HCT116 (cell line): ENCODE measurements at regions not wholly inside any gene's neighbourhood (a gene's known extent, or its start where the extent isn't known, plus 50 kb on each side); places are given as distances from the start of the nearest gene placed in this dataset.

Experiments used
- ATAC-seq: fragments of 200-7000 bp; cut with Tn5 transposase; 2 replicates; pipeline ENCODE4 v1.9.1; 2020; ENCODE audit warnings: mild to moderate bottlenecking, moderate library complexity
- BruUV-seq: library from RNA; stranded (reverse); fragments of 400-500 nt; replicated peaks from 2 replicates; lab custom pipeline; 2021; lab: Mats Ljungman, UMichigan
- CTCF ChIA-PET: fragments of 300-600 bp; sonication (Branson Sonifier 250); formaldehyde crosslinking; loops from one replicate; lab custom pipeline; 2021; ENCODE audit warnings: antibody characterized with exemption; lab: Charles Lee
- POLR2A ChIA-PET: fragments of 300-600, 350-600 bp; sonication (Branson Sonifier 250); formaldehyde crosslinking; loops from one replicate; lab custom pipeline; 2021; ENCODE audit warnings: antibody characterized with exemption; lab: Charles Lee
- RAD21 ChIA-PET, 2 experiments: fragments of 300-600 bp; sonication (Branson Sonifier 250); formaldehyde crosslinking; loops; one replicate each; lab custom pipeline; 2023; ENCODE audit warnings: low total read pairs in 2 of 2; ENCODE audit not compliant: uncharacterized antibody in 2 of 2, unreplicated experiment in 2 of 2, low non-redundant PET in 1 of 2; lab: Charles Lee
- DNase-seq: peaks from one replicate; pipeline ENCODE4 v3.0.0-alpha.2; 2010; ENCODE audit warnings: low read depth, low spot score
- H2AFZ ChIP-seq: fragments of 200-600 bp; shearing (Covaris generic), sonication (generic); 2 replicates; pipeline ENCODE4 v1.6.1; 2017; ENCODE audit warnings: low read depth, mixed run types, mixed read lengths, antibody characterized with exemption, low read length; ENCODE audit not compliant: poor library complexity, severe bottlenecking
- H3K27ac ChIP-seq: 2 replicates; pipeline ENCODE4 v1.5.1; 2012; ENCODE audit warnings: low read depth, low read length
- H3K27me3 ChIP-seq: fragments of 200-600 bp; sonication (generic); 2 replicates; pipeline ENCODE4 v1.6.1; 2016; ENCODE audit warnings: mixed run types, low read length, mixed read lengths; ENCODE audit not compliant: insufficient read depth
- H3K36me3 ChIP-seq, 2 experiments: fragments of 200-500 bp in 1 of 2; fragments of 200-600 bp in 1 of 2; sonication (Bioruptor generic) in 1 of 2; sonication (generic) in 1 of 2; 2 replicates each; pipeline versions ENCODE4 v1.5.1 to v1.6.1; 2014 to 2016; ENCODE audit warnings: low read length in 2 of 2, inconsistent platforms in 1 of 2, mixed read lengths in 1 of 2, mixed run types in 1 of 2; ENCODE audit not compliant: insufficient read depth in 2 of 2, control insufficient read depth in 1 of 2
- H3K4me1 ChIP-seq, 2 experiments: fragments of 200-600 bp in 1 of 2; sonication (generic) in 1 of 2; 2 replicates each; pipeline versions ENCODE4 v1.5.1 to v1.6.1; 2012 to 2017; ENCODE audit warnings: low read length in 2 of 2, inconsistent platforms in 1 of 2, mild to moderate bottlenecking in 1 of 2, mixed read lengths in 1 of 2, mixed run types in 1 of 2, moderate library complexity in 1 of 2; ENCODE audit not compliant: insufficient read depth in 2 of 2, control insufficient read depth in 1 of 2
- H3K4me2 ChIP-seq: fragments of 200-600 bp; sonication (generic); 2 replicates; pipeline ENCODE4 v1.6.1; 2017; ENCODE audit warnings: mixed run types, low read length, mixed read lengths
- H3K4me3 ChIP-seq, 2 experiments: fragments of 200-600 bp in 1 of 2; sonication (generic) in 1 of 2; replicated peaks in 1 of 2; 2 replicates each; pipeline ENCODE4 v1.5.1; 2011 to 2016; ENCODE audit warnings: low read length in 2 of 2, control low read depth in 1 of 2, low read depth in 1 of 2, mild to moderate bottlenecking in 1 of 2, mixed read lengths in 1 of 2, mixed run types in 1 of 2
- H3K79me2 ChIP-seq: fragments of 200-600 bp; sonication (generic); 2 replicates; pipeline ENCODE4 v1.6.1; 2017; ENCODE audit warnings: mild to moderate bottlenecking, mixed run types, low read length, moderate library complexity, mixed read lengths; ENCODE audit not compliant: insufficient read depth
- H3K9ac ChIP-seq: fragments of 200-600 bp; sonication (generic); 2 replicates; pipeline ENCODE4 v1.6.1; 2016; ENCODE audit warnings: low read length, mixed read lengths
- H3K9me2 ChIP-seq: fragments of 200-600 bp; sonication (generic), shearing (Covaris generic); 2 replicates; pipeline ENCODE4 v1.6.1; 2017; ENCODE audit warnings: mixed run types, mild to moderate bottlenecking, moderate library complexity; ENCODE audit not compliant: insufficient read depth
- H3K9me3 ChIP-seq, 2 experiments: fragments of 200-500 bp in 1 of 2; fragments of 200-600 bp in 1 of 2; sonication (Bioruptor generic) in 1 of 2; sonication (generic) in 1 of 2; 2 replicates each; pipeline ENCODE4 v1.6.1; 2014 to 2017; ENCODE audit warnings: low read length in 2 of 2, mixed read lengths in 2 of 2, inconsistent platforms in 1 of 2, low read depth in 1 of 2, mild to moderate bottlenecking in 1 of 2, mixed run types in 1 of 2, moderate library complexity in 1 of 2; ENCODE audit not compliant: control insufficient read depth in 1 of 2, insufficient read depth in 1 of 2
- H4K20me1 ChIP-seq: fragments of 200-600 bp; sonication (generic), shearing (Covaris generic); 2 replicates; pipeline ENCODE4 v1.6.1; 2017; ENCODE audit warnings: mixed run types, mild to moderate bottlenecking, moderate library complexity; ENCODE audit not compliant: insufficient read depth
- CEBPB ChIP-seq: IDR thresholded peaks from 2 replicates; pipeline ENCODE4 v1.6.1; 2012; ENCODE audit warnings: low read depth
- EGR1 ChIP-seq: IDR thresholded peaks from 2 replicates; pipeline ENCODE4 v1.6.1; 2012; ENCODE audit warnings: low read depth
- EZH2 ChIP-seq: fragments of 200-600 bp; sonication (generic); IDR thresholded peaks from 2 replicates; pipeline ENCODE4 v1.6.1; 2017; ENCODE audit warnings: antibody characterized with exemption, mixed run types
- EZH2phosphoT487 ChIP-seq: fragments of 200-600 bp; IDR thresholded peaks from 2 replicates; pipeline ENCODE4 v1.6.1; 2018; ENCODE audit warnings: antibody characterized with exemption, borderline replicate concordance
- FOSL1 ChIP-seq: IDR thresholded peaks from 2 replicates; pipeline ENCODE4 v1.6.1; 2012; ENCODE audit warnings: low read depth
- JUND ChIP-seq: IDR thresholded peaks from 2 replicates; pipeline ENCODE4 v1.6.1; 2012
- POLR2A ChIP-seq: IDR thresholded peaks from 2 replicates; pipeline ENCODE4 v1.7.0; 2011; ENCODE audit warnings: borderline replicate concordance; ENCODE audit not compliant: insufficient read depth, insufficient read length; ENCODE audit errors: extremely low read depth
- POLR2AphosphoS5 ChIP-seq: IDR thresholded peaks from 2 replicates; pipeline ENCODE4 v1.6.1; 2011; ENCODE audit warnings: mild to moderate bottlenecking, low read depth, low read length, moderate library complexity
- YY1 ChIP-seq: IDR thresholded peaks from 2 replicates; pipeline ENCODE4 v1.6.1; 2011; ENCODE audit warnings: low read length, low read depth, moderate library complexity, mild to moderate bottlenecking; ENCODE audit not compliant: insufficient replicate concordance; ENCODE audit errors: extremely low read depth
- ZBTB33 ChIP-seq: IDR thresholded peaks from 2 replicates; pipeline ENCODE4 v1.6.1; 2011; ENCODE audit warnings: mild to moderate bottlenecking, low read length, moderate library complexity; ENCODE audit not compliant: insufficient replicate concordance; ENCODE audit errors: extremely low read depth
- intact Hi-C: fragments of 100-400 bp; cut with micrococcal nuclease; formaldehyde crosslinking; loops from 2 replicates; pipeline ENCODE4 v1.10.0; 2022
- TF ChIP-seq, protein P1 (sequence below), 3 experiments: fragments of 200-600 bp in 1 of 3; sonication (generic) in 1 of 3; IDR thresholded peaks in 2 of 3; conservative IDR thresholded peaks in 1 of 3; 2 replicates each; pipeline ENCODE4 v1.5.1; 2012 to 2017; ENCODE audit warnings: low read depth in 2 of 3, low read length in 2 of 3, antibody characterized with exemption in 1 of 3, borderline replicate concordance in 1 of 3, control low read depth in 1 of 3, mild to moderate bottlenecking in 1 of 3, mixed read lengths in 1 of 3, mixed run types in 1 of 3, moderate library complexity in 1 of 3; ENCODE audit not compliant: insufficient read depth in 1 of 3
- TF ChIP-seq, protein P2 (sequence below): IDR thresholded peaks from 2 replicates; pipeline ENCODE4 v1.6.1; 2012; ENCODE audit warnings: low read depth
- TF ChIP-seq, protein P3 (sequence below): IDR thresholded peaks from 2 replicates; pipeline ENCODE4 v1.6.1; 2012

DNA sequence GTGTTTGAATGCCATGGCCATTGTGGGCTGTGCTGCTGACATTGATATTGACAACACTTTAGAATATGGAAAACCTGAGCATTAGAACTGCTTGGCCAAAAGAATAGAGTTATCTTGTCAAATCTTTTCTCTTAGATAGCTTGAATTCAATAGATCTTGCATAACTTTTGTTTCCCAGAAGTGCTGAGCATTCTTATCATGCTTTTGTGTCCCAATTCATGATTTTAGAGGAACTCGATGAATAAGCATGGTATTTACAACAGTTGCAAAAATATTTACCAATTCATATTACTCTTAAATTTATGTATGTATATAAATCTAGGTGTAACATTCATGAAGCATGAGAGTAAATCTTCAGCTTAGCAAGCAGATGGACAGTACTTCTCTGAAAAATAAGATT is 508.0 kb downstream of the BCL11A start:
- H3K27ac ChIP-seq = no peak overlapping the region
- H3K9ac ChIP-seq = no peak overlapping the region
- no TSS peak for BruUV-seq
- DNase-seq (no peak), ATAC-seq (no peak)
- ChIA-PET CTCF (no interaction called here), POLR2A (no interaction called here), RAD21 (no interaction called here)
- no peaks in the 10 kb centered on the region for H3K79me2 ChIP-seq
- no peaks in the 10 kb centered on the region for H4K20me1 ChIP-seq
- intact Hi-C loops = no loop called here
- H3K4me3 ChIP-seq = no peak overlapping the region
- TF ChIP-seq EZH2 (no peak), FOSL1 (no peak), YY1 (no peak), POLR2AphosphoS5 (no peak), JUND (no peak), POLR2A (no peak), EZH2phosphoT487 (no peak), ZBTB33 (no peak), CEBPB (no peak), EGR1 (no peak)
- TF ChIP-seq, protein P1, sequence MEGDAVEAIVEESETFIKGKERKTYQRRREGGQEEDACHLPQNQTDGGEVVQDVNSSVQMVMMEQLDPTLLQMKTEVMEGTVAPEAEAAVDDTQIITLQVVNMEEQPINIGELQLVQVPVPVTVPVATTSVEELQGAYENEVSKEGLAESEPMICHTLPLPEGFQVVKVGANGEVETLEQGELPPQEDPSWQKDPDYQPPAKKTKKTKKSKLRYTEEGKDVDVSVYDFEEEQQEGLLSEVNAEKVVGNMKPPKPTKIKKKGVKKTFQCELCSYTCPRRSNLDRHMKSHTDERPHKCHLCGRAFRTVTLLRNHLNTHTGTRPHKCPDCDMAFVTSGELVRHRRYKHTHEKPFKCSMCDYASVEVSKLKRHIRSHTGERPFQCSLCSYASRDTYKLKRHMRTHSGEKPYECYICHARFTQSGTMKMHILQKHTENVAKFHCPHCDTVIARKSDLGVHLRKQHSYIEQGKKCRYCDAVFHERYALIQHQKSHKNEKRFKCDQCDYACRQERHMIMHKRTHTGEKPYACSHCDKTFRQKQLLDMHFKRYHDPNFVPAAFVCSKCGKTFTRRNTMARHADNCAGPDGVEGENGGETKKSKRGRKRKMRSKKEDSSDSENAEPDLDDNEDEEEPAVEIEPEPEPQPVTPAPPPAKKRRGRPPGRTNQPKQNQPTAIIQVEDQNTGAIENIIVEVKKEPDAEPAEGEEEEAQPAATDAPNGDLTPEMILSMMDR (IDR thresholded peaks at IDR 0.05 in 2 of 3, conservative IDR thresholded peaks at IDR 0.05 in 1 of 3; ENCODE audit: borderline replicate concordance in 1 of 3, insufficient read depth in 1 of 3, low read depth in 2 of 3, low read length in 2 of 3) = no peak
- TF ChIP-seq, protein P2, sequence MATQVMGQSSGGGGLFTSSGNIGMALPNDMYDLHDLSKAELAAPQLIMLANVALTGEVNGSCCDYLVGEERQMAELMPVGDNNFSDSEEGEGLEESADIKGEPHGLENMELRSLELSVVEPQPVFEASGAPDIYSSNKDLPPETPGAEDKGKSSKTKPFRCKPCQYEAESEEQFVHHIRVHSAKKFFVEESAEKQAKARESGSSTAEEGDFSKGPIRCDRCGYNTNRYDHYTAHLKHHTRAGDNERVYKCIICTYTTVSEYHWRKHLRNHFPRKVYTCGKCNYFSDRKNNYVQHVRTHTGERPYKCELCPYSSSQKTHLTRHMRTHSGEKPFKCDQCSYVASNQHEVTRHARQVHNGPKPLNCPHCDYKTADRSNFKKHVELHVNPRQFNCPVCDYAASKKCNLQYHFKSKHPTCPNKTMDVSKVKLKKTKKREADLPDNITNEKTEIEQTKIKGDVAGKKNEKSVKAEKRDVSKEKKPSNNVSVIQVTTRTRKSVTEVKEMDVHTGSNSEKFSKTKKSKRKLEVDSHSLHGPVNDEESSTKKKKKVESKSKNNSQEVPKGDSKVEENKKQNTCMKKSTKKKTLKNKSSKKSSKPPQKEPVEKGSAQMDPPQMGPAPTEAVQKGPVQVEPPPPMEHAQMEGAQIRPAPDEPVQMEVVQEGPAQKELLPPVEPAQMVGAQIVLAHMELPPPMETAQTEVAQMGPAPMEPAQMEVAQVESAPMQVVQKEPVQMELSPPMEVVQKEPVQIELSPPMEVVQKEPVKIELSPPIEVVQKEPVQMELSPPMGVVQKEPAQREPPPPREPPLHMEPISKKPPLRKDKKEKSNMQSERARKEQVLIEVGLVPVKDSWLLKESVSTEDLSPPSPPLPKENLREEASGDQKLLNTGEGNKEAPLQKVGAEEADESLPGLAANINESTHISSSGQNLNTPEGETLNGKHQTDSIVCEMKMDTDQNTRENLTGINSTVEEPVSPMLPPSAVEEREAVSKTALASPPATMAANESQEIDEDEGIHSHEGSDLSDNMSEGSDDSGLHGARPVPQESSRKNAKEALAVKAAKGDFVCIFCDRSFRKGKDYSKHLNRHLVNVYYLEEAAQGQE = no peak
- TF ChIP-seq, protein P3, sequence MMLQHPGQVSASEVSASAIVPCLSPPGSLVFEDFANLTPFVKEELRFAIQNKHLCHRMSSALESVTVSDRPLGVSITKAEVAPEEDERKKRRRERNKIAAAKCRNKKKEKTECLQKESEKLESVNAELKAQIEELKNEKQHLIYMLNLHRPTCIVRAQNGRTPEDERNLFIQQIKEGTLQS = no peak
- H3K9me2 ChIP-seq = no peaks in the 10 kb centered on the region
- no peaks in the 10 kb centered on the region for H3K27me3 ChIP-seq
- H2AFZ ChIP-seq = no peak overlapping the region
- H3K9me3 ChIP-seq = no peaks in the 10 kb centered on the region
- H3K4me1 ChIP-seq = no peaks in the 10 kb centered on the region
- no peaks in the 10 kb centered on the region for H3K36me3 ChIP-seq
- no peak overlapping the region for H3K4me2 ChIP-seq
